Non-pigmented ciliary epithelial cell (primary cell): ENCODE measurements at regions not wholly inside any gene's neighbourhood (a gene's known extent, or its start where the extent isn't known, plus 50 kb on each side); places are given as distances from the start of the nearest gene placed in this dataset.

Source experiments
- DNase-seq: peaks from one replicate; pipeline ENCODE4 v3.0.0-alpha.2; 2010; ENCODE audit warnings: low read depth

GRCh38 chr6:126607289-126607688 lies 267.4 kb downstream of the CENPW start:
- no peak for DNase-seq

GRCh38 chr6:126608681-126609080 lies 268.8 kb downstream of the CENPW start:
- DNase-seq: no peak

- no peak for DNase-seq
Measured at GRCh38 chr6:126614642-126615504, 275.0 kb downstream of the CENPW start.

- no peak for DNase-seq
Measured at GRCh38 chr6:126616866-126617265, 277.0 kb downstream of the CENPW start.

- no peak for DNase-seq
Measured at GRCh38 chr6:126618639-126619343, 278.9 kb downstream of the CENPW start.

GRCh38 chr6:126620719-126621118 lies 280.8 kb downstream of the CENPW start:
- no peak for DNase-seq

- DNase-seq: peak; percentile 2
Measured at GRCh38 chr6:126625019-126625418, 285.1 kb downstream of the CENPW start.

- no peak for DNase-seq
Measured at GRCh38 chr6:126628125-126628524, 288.2 kb downstream of the CENPW start.

- no peak for DNase-seq
Measured at GRCh38 chr6:126631363-126631762, 291.4 kb downstream of the CENPW start.

- DNase-seq: no peak
Measured at GRCh38 chr6:126632271-126632670, 292.4 kb downstream of the CENPW start.

GRCh38 chr6:126633373-126633772 lies 293.5 kb downstream of the CENPW start:
- DNase-seq: no peak

GRCh38 chr6:126640356-126640755 lies 300.4 kb downstream of the CENPW start:
- DNase-seq: no peak

- DNase-seq: no peak
Measured at GRCh38 chr6:126640921-126641320, 301.0 kb downstream of the CENPW start.

GRCh38 chr6:126641641-126642040 lies 301.7 kb downstream of the CENPW start:
- no peak for DNase-seq

GRCh38 chr6:126643352-126643751 lies 303.4 kb downstream of the CENPW start:
- no peak for DNase-seq

GRCh38 chr6:126650931-126651330 lies 311.0 kb downstream of the CENPW start:
- no peak for DNase-seq

GRCh38 chr6:126657561-126658175 lies 317.8 kb downstream of the CENPW start:
- DNase-seq: peak; percentile 4

GRCh38 chr6:126660376-126660775 lies 320.5 kb downstream of the CENPW start:
- DNase-seq: no peak

GRCh38 chr6:126661646-126662045 lies 321.7 kb downstream of the CENPW start:
- peak; percentile 61 for DNase-seq

- DNase-seq: no peak
Measured at GRCh38 chr6:126662966-126663365, 323.1 kb downstream of the CENPW start.

GRCh38 chr6:126664271-126664670 lies 324.4 kb downstream of the CENPW start:
- no peak for DNase-seq

GRCh38 chr6:126665551-126665950 lies 325.6 kb downstream of the CENPW start:
- DNase-seq: no peak

GRCh38 chr6:126667071-126667470 lies 327.2 kb downstream of the CENPW start:
- no peak for DNase-seq
